ELF-1 (cell line): ENCODE measurements at regions not wholly inside any gene's neighbourhood (a gene's known extent, or its start where the extent isn't known, plus 50 kb on each side); places are given as distances from the start of the nearest gene placed in this dataset.
"Not testable (repeated sequence)": the region's sequence is repeated elsewhere in the genome, so short reads cannot be mapped to it uniquely, and the experiment has no call there.

ENCODE experiments used
- DNase-seq: peaks from one replicate; pipeline ENCODE4 v3.0.0-alpha.2; 2016; ENCODE audit warnings: low read depth, low spot score

DNA sequence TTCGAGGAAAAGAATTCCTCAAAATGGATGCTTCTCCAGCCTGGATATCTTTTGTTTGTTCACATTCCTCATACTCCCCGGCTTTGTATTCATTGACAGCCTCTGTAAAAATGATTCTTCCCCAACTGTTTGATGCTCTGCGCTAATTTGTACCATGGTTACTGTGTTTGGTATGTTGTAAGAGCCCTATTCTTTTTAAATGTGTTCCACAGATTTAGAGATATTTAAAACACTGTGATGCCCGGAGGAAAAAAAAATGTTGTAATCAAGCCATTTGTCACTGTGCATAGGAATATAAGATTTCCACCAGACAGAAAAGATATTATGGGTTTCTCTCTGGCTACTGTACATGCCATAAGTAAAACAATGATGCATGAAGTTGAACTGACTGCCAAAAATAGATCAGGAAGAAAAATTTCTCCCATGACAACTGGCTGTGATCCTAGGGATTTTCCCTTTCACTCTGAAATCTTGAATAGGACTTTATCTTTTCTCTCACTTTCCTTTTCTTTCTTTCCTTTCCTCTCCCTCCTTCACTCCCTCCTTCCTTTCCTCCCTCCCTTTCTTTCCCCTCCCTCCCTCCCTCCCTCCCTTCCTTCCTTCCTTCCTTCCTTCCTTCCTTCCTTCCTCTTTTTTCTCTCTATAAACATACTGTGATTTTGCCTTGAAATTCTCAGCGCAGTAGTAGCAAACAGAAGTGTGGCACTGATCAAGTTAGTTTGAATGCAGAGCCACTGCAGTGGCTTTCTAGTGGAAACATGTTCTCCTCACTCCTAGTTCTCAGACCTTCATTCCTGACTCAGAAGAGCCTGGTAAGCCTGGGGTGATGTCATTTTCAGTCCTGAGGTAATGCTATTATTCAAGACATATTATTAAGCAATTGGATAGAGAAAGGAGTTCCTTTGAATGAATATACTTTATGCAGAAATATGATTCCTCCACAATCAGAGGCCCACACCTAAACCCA is 254.9 kb upstream of the TBL1XR1 start:
- DNase-seq = no peak

DNA sequence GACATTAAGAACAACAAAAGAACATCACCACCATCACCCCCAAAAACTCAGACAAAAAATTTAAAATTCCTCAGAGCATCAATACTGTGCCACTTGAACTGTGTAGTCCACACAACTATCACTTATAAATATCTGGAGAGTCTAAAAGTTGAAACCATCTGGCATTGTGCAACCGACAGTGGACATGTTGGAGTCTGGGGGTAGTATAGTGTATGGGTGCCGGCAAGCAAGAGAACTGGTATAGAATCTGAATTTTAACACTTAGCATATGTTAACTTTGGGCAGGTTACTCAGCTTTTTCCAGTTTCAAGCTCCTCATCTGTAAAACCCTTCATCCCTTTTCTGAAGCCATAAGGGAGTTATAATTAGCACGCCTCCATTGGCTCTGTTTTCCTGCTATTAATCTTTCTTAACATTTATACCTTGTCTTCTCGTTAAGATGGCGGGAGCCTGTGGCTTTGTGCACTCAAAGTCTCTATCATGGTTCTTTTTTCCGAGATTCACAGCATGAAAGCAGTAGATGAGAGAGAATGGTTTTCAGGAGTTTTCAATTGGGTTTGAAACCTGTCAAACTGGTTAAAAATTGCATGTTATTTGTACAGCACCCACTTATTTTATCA is 255.7 kb upstream of the TBL1XR1 start:
- no peak for DNase-seq

DNA sequence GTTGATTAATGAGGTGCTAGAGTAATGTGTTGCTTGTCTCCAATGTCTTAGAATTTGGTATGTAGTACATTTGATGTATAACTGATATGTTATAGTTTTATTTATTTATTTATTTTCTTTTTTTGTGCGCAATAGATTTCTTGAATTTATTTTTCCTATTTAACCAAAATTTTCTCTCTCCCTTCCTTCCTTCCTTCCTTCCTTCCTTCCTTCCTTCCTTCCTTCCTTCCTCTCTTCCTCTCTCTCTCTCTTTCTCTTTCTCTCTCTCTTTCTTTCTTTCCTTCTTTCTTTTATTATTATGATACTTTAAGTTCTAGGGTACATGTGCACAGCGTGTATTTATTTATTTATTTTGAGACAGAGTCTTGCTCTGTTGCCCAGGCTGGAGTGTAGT is 256.2 kb upstream of the TBL1XR1 start:
- DNase-seq = no peak

DNA sequence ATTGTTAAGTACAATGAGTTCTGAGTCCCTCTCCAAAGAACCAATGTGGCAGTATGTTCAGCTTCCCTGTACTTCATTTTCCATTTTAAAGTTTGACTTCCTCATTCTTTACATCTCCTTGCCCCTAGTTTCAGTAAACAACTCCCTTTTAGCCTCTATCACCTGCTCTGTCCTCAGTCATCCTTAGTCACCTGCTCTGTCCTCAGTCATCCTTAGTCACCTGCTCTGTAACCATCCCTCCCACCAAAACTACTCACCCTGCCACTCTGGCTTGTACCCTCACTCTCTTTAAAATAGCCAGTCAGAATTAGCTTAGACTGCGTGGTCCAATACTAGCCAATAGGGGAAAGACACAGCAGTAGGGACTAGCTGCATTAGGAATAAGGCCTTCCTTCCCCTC is 259.9 kb upstream of the TBL1XR1 start:
- DNase-seq = not testable (repeated sequence)

DNA sequence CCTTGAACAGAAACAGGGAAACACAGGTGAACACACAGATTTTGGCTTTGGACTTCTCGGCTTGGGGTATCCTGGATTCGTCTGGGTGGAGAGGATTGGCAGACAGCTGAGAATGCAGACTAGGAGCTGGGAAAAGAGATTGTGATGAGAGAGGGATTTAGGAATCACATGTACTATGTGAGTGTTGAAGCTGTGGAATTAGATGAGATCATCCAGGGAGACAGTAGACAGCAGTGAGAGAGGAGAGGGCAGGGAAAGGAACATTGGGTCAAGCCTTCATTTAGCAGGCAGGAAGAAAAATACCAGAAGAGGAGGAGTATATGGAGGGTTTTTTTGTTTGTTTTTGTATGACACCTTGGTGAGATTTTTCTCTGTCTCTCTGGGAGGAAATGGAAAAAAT is 262.1 kb upstream of the TBL1XR1 start:
- no peak for DNase-seq

DNA sequence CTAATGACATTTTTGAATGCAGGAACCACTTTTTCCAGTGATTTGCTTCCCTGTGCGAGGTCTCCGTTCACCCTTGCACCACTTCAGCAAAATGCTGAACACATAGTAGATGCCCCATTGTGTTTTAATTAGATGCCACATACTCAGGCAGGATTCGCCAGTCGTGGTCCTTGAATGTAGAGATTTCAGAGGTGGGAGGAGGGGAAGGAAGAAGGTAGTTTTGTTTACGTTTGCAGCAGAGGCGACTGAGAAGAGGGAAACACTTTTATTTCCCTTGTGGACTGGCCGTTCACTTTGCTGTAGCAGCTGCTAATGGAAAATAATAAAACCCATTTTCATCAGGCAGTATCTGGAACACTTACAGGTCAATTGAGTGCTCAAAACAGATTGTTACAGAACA is 262.8 kb upstream of the TBL1XR1 start:
- no peak for DNase-seq

DNA sequence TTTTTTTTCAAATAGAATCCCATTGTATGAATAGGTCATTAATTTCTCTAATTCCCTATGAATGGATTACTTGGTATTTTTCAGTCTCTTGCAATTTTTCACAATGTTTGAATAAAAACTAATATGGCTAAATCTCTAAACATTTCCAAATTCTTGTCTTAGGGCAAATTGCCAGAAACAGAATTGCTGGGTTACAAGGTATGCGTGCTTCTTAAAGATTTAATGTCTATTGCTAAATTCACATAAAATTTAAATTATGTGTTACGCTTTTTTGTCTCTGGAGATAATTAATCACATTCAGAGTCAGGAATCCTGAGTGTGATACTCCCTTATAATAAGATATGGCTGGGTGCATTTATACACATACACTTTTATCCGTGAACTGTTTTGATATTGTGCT is 264.5 kb upstream of the TBL1XR1 start:
- DNase-seq = no peak

DNA sequence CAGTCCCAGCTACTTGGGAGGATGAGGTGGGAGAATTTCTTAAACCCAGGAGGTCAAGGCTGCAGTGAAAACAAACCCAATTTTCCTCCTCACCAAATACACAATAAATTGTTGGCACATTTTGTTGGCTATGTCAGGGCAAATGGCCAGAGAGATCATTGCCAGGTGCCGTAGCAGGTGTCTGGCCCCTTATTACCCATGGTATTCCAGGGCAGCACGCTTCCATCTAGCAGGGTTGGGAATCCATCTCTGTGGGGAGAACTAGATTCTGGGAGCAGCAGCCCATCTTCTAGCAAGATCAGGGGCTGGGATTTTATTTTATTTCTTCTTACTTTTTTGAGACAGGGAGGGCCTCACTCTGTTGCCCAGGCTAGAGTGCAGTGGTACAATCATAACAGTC is 266.1 kb upstream of the TBL1XR1 start:
- DNase-seq = not testable (repeated sequence)

DNA sequence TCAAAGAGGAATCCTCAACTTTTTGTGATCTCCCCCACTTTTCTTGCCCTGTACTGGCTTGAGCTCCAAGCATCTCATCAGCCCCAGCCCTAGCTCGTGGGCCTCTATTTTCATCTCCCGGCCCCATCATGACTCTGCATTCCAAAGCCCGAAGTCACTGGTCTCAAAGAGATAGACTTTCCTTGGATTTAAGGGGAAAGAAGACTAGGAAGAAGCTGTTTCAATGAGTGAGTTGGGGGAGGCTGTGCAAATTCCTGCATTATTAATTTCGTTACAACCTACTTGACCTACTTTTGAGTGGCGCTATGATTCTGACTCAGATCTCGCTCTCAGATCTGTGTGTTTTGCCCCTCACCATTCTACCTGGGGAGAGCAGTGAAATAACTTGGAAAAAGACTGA is 266.6 kb upstream of the TBL1XR1 start:
- no peak for DNase-seq

DNA sequence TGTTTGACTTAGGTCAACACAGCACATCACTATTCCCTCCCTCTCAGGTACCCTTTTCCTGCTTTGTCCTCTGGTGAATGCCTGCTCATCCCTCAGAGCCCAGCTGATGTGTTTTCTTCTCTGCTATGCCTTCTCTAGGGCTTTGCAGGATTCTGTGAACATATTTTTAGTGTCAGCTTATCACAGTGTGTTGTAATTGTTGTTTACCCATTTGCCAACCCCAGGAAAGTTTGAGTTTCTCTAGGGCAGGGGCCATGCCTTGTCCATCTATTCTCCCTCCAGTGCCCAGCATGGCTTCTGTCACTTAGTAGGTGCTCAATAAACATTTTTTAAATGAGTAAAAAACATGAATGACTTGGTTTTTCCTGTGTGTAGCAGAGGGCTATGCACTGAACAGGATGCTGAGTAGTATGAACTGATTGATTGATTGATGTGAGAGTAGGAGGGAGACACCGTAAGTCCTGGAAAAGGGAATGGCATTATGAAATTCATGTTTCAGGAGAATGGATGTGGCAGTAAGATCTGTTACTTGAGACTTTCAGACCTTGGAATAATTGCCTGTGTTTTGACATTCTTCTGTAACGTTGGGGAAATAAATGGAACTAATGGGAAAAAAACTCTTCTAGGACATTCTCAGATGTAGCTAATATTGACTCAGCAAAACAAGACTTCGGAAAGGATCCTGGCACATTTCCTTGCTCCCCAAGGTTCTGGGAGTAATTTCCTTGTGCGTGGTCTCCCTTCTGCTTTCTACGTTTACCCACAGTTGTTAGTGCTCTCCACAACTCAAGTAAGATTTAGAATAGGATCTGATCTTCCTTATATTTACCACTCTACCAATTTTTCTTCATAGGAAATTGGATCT is 267.3 kb upstream of the TBL1XR1 start:
- DNase-seq = no peak

DNA sequence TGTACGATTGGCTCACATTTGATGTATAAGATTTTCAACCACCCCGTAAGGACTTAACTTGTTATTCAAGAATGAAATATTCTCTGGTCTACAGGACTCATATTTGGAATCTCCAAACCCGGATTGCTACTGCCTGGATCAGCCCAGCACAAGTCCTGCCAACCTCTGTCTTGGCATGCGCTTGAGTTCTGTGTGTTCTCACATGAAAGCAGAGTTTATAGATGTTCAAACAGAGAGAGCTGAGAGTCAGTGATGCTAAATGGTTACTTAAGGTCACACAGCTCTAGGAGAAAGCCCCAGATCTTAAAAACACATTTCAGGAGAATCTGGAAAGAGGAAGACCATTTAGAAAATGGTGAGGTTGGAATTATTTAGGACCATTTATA is 268.0 kb upstream of the TBL1XR1 start:
- no peak for DNase-seq

DNA sequence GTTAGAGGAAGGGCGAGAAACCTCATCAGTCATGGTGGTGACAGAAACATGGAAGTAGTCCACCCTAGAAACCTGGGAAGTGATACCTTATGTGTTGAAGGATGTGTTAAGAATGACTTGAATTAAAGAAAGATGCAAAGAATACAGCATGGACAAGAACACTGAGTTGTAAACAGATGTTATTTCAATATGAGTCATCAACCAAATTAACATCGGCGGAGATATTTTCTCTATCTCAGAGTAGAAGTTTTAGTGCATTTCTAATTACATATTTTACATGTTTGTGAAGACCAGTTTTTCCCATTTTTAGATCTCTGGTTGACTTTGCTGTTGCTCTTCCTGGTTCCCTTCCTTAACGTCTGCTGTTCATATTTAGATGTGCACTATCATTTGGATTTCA is 268.8 kb upstream of the TBL1XR1 start:
- no peak for DNase-seq

DNA sequence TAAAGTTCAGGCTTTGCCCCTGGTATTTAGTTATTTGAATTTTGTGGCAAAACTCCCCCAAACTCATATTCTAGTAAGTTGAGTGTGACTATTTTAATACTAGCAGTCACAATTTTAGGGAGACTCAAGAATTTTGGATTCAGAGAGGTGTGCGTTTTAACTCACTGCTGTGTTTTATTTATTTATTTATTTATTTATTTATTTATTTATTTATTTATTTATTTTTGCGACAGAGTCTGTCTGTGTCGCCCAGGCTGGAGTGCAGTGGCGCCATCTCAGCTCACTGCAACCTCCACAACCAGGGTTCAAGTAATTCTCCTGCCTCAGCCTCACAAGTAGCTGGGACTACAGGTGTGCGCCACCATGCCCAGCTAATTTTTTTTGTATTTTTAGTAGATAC is 269.3 kb upstream of the TBL1XR1 start:
- DNase-seq = not testable (repeated sequence)

DNA sequence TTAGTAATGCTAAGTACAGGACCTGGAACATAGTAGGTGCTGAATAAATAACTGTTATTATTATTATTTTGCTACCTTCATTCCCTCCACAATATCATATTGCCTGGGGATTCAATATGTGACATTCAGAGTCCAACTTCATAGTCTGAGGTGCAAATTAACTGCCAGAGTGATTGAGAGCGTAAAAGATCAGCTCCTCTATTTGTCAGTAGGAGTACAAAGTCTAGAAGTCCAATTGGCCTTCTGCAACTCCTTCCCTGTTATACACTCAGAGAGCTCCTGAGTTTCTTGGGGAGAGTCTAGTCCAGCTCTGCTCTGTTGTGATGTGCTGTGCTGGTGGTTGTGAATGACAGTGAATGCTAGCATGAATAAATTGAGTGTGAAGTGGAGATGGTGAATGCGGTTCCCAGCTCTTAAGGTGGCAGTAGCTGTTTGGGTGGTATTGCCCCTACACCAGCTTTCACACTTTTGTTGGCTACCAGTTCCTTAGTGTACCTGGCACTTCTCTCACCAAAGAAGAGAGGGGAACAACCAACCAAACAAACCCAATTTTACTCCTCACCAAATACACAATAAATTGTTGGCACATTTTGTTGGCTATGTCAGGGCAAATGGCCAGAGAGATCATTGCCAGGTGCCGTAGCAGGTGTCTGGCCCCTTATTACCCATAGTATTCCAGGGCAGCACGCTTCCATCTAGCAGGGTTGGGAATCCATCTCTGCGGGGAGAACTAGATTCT is 270.1 kb upstream of the TBL1XR1 start:
- DNase-seq = no peak

DNA sequence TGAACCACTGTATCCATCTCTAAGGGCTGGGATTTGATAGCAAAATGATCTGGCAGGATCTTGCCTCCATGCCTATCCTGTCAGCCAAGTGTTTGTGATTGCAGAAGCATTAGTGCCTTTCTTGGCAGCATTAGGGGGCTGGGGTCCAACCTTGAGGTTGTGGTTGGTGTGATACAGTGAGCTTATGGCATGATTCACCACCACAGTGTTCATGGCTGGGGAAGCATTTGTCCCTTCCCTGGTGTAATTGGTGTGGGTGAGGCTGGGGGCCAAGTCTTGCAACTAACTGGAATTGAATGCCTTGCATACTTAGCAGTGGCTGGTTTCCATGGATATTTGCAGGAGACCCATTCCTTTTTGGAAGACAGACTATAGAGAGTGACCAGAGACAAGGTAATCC is 271.0 kb upstream of the TBL1XR1 start:
- DNase-seq = no peak

DNA sequence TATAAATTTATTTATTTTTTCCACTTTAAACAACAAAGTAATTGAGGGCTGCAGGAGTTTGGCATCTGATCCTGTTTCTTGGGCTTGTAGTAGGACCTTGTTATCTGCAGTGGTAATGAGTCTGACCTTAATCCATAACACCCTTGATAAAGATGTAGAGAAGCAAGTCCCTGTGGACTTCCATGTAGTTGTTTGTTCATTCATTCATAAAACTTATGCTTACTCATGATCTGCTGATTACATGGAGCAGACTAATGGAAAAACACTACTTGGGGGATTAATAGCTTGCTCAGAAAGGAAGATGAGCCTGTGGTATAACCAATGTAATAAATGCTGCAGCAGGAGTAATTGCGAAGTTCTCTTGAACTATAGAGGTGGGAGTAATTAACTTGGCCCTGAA is 271.5 kb upstream of the TBL1XR1 start:
- no peak for DNase-seq

DNA sequence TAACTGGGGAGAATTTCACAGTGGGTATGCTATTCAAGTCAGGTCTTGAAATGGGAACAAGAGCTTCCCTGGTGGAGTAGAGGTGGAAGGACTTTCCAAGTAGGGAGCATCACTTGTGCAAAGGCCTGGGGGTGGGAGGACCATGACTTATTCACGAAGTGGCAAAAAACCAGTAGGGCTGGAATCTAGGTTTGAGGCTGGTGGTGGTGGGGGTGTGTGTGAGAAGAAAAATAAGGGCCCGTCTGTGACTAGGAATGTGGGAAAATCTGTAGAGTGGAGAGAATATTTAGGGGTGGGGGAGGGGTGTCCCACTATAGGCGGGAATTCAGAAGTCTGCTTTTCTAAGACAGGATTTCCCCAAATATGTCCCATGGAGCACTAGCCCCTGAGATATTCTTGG is 271.9 kb upstream of the TBL1XR1 start:
- DNase-seq = no peak

DNA sequence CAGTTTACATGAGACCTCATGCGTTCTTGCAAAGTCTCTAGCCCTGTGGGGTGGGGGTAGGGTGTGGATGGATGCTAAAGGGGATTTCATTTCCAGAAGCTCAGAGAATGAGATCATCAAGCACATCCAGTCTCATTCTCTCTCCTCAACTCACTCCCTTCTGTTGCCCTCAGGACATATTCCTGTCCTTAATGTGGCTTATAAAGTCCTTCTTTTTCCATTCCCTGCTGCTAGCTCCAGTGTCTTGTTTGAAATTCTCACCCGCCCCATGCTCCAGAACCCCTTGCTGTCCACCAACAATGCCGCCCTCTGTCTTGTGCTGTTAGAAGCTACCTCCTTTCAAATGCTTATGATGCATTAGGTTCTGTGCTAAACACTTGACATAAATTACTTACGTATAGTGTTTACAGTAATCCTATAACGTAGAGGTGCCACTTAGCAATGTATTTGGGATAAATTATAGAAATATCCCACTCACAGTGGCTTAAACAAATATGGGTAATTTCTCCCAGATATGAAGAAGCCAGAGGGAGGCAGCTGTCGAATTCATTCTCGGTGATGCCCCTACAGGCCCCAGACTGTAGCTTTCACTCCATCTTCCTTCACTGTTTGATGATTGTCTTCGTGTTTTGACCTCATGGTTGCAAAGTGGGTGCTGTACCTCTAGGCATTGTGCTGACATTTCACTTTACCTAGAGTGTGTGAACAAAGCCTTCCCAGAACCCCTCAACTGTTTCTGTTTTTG is 273.1 kb upstream of the TBL1XR1 start:
- DNase-seq = peak; percentile 60

DNA sequence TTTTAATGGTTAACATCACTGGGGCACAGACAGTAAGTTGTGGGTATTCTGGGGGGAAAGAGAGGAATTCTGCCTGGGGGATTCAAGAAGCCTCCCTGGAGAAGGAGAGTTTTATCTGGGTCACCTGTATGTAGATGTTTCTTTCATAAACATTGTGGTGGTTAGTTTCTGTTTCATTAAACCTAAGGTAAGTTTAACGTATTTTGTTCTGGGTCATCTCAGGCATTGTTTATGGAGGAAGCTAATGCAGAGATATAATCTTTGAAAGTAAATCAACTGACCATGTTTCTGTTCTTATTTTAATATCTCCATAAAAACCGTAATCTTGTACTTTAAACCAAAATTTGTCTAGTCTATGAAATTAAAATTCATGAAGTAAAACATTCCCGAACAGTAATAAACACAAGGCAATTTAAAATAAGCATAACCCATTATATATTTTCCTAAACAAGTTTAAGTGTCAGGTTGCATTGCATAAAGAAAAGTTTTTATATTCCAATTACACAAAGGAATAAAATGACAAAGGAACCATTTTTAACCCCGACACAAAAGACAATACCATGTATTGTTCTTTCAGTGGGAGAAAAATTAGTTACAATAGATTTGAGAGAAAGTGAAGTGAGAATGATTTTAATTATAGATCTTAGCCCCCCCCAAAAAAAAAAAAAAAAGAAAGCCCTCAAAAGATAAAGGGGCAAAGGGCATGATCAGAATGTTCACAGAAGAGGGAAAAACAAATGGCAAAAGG is 274.6 kb upstream of the TBL1XR1 start:
- no peak for DNase-seq

DNA sequence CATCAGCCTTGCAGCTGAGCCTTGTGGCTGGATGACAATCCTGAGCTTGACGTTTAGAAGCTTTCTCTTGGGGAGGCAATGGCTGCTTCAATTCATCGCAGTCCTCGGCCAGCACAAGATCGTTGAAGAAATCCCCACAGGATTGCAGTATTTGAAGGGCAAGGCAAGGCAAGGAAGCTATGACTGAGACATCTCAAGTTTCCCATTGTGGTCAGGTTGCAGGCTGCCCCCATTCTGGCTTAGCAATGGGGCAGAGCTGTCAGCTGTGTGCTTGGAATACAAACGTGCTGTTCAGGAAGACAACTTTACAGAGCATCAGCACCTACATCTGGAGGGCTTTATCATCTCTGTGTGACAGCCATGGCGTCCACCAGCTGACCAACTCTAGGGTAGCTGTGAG is 275.9 kb upstream of the TBL1XR1 start:
- DNase-seq = no peak
